Activated T-cell treated with anti-CD3 and anti-CD28 coated beads for 48 hours (primary cell): ENCODE measurements at regions not wholly inside any gene's neighbourhood (a gene's known extent, or its start where the extent isn't known, plus 50 kb on each side); places are given as distances from the start of the nearest gene placed in this dataset.
"Not testable (repeated sequence)": the region's sequence is repeated elsewhere in the genome, so short reads cannot be mapped to it uniquely, and the experiment has no call there.

Experiments
- DNase-seq: peaks from one replicate; pipeline ENCODE4 v3.0.0-alpha.2; 2020; ENCODE audit warnings: low read depth

- DNase-seq, result no peak
Measured at GRCh38 chr3:59502806-59503205, 453.0 kb upstream of the CFAP20DC start.

- DNase-seq, result no peak
Measured at GRCh38 chr3:59499954-59500353, 450.1 kb upstream of the CFAP20DC start.

- no peak for DNase-seq
Measured at GRCh38 chr3:59499000-59499399, 449.2 kb upstream of the CFAP20DC start.

GRCh38 chr3:59496250-59496649 is 446.4 kb upstream of the CFAP20DC start:
- no peak for DNase-seq

- DNase-seq, result not testable (repeated sequence)
Measured at GRCh38 chr3:59494969-59495368, 445.1 kb upstream of the CFAP20DC start.

GRCh38 chr3:59486520-59486919 is 436.7 kb upstream of the CFAP20DC start:
- DNase-seq, result no peak

GRCh38 chr3:59483191-59483590 is 433.4 kb upstream of the CFAP20DC start:
- no peak for DNase-seq

- no peak for DNase-seq
Measured at GRCh38 chr3:59482684-59483083, 432.9 kb upstream of the CFAP20DC start.

GRCh38 chr3:59481776-59482400 is 432.1 kb upstream of the CFAP20DC start:
- DNase-seq, result no peak

GRCh38 chr3:59480486-59480995 is 430.7 kb upstream of the CFAP20DC start:
- DNase-seq, result no peak

- no peak for DNase-seq
Measured at GRCh38 chr3:59473636-59474035, 423.8 kb upstream of the CFAP20DC start.

GRCh38 chr3:59472541-59472940 is 422.7 kb upstream of the CFAP20DC start:
- no peak for DNase-seq

- DNase-seq, result peak; percentile 25
Measured at GRCh38 chr3:59469948-59470723, 420.3 kb upstream of the CFAP20DC start.

GRCh38 chr3:59467476-59467875 is 417.7 kb upstream of the CFAP20DC start:
- no peak for DNase-seq

- DNase-seq, result no peak
Measured at GRCh38 chr3:59464187-59464586, 414.4 kb upstream of the CFAP20DC start.

GRCh38 chr3:59463253-59463652 is 413.4 kb upstream of the CFAP20DC start:
- no peak for DNase-seq

GRCh38 chr3:59460068-59460467 is 410.2 kb upstream of the CFAP20DC start:
- DNase-seq, result no peak

GRCh38 chr3:59456852-59457485 is 407.1 kb upstream of the CFAP20DC start:
- peak; percentile 9 for DNase-seq

GRCh38 chr3:59451800-59452746 is 402.2 kb upstream of the CFAP20DC start:
- no peak for DNase-seq

- DNase-seq, result peak; percentile 34
Measured at GRCh38 chr3:59450946-59451763, 401.3 kb upstream of the CFAP20DC start.

- DNase-seq, result no peak
Measured at GRCh38 chr3:59450437-59450836, 400.6 kb upstream of the CFAP20DC start.
